Ectodermal cell (in vitro differentiated cells): ENCODE measurements at regions not wholly inside any gene's neighbourhood (a gene's known extent, or its start where the extent isn't known, plus 50 kb on each side); places are given as distances from the start of the nearest gene placed in this dataset.

Source experiments
- H3K27ac ChIP-seq: 2 replicates; pipeline ENCODE4 v1.7.0; 2013; ENCODE audit warnings: mild to moderate bottlenecking, low read depth, low read length; ENCODE audit not compliant: insufficient read depth, poor library complexity, severe bottlenecking
- H3K27me3 ChIP-seq: 2 replicates; pipeline ENCODE4 v1.7.0; 2013; ENCODE audit warnings: mild to moderate bottlenecking, low read length; ENCODE audit not compliant: insufficient read depth, control insufficient read depth, poor library complexity, severe bottlenecking
- H3K36me3 ChIP-seq: one replicate; pipeline ENCODE4 v1.7.0; 2013; ENCODE audit warnings: low read length; ENCODE audit not compliant: control insufficient read depth, insufficient read depth
- H3K4me1 ChIP-seq: one replicate; pipeline ENCODE4 v1.7.0; 2013; ENCODE audit warnings: low read length; ENCODE audit not compliant: control insufficient read depth, insufficient read depth
- H3K4me3 ChIP-seq: 2 replicates; pipeline ENCODE4 v1.7.0; 2013; ENCODE audit warnings: low read depth, low read length, control low read depth; ENCODE audit not compliant: insufficient read depth
- H3K9me3 ChIP-seq: 2 replicates; pipeline ENCODE4 v1.7.0; 2013; ENCODE audit warnings: mild to moderate bottlenecking, low read length, moderate library complexity; ENCODE audit not compliant: control insufficient read depth
- WGBS, 2 experiments: methylation state at CpG; one replicate each; pipeline ENCODE4 v1.1.7; 2013; ENCODE audit warnings: missing lambda C conversion rate in 2 of 2; 5-methylcytosine and 5-hydroxymethylcytosine counted together

- Histone ChIP-seq H3K27me3 (no peaks in the 10 kb centered on the region), H3K36me3 (no peaks in the 10 kb centered on the region), H3K4me1 (no peaks in the 10 kb centered on the region), H3K9me3 (no peaks in the 10 kb centered on the region), H3K27ac (no peak overlapping the region), H3K4me3 (no peak overlapping the region)
- WGBS, 2 experiments = 90 to 96% methylated on average over 2 of the region's 2 CpGs
Observed at GRCh38 chr18:77439888-77440287, 190.2 kb downstream of the GALR1 start.

GRCh38 chr18:77442393-77442792 is 192.7 kb downstream of the GALR1 start:
- H3K4me1 ChIP-seq = no peaks in the 10 kb centered on the region
- no peak overlapping the region for H3K27ac ChIP-seq
- 93 to 97% methylated on average over 6 of the region's 6 CpGs for WGBS, 2 experiments
- H3K27me3 ChIP-seq = no peaks in the 10 kb centered on the region
- H3K9me3 ChIP-seq = no peaks in the 10 kb centered on the region
- no peaks in the 10 kb centered on the region for H3K36me3 ChIP-seq
- H3K4me3 ChIP-seq = no peak overlapping the region

GRCh38 chr18:77444385-77444784 is 194.7 kb downstream of the GALR1 start:
- 94 to 96% methylated on average over 10 of the region's 10 CpGs for WGBS, 2 experiments
- no peaks in the 10 kb centered on the region for H3K36me3 ChIP-seq

GRCh38 chr18:77448046-77448445 is 198.4 kb downstream of the GALR1 start:
- Histone ChIP-seq H3K4me1 (no peaks in the 10 kb centered on the region), H3K27ac (no peak overlapping the region), H3K4me3 (no peak overlapping the region), H3K36me3 (no peaks in the 10 kb centered on the region), H3K27me3 (no peaks in the 10 kb centered on the region), H3K9me3 (no peaks in the 10 kb centered on the region)
- 87 to 91% methylated on average over 6 of the region's 6 CpGs for WGBS, 2 experiments

More at GRCh38 chr18:77444385-77444784, 194.7 kb downstream of the GALR1 start:
- Histone ChIP-seq H3K27me3 (no peaks in the 10 kb centered on the region), H3K4me1 (no peaks in the 10 kb centered on the region), H3K4me3 (no peak overlapping the region), H3K27ac (no peak overlapping the region), H3K9me3 (no peaks in the 10 kb centered on the region)

DNA sequence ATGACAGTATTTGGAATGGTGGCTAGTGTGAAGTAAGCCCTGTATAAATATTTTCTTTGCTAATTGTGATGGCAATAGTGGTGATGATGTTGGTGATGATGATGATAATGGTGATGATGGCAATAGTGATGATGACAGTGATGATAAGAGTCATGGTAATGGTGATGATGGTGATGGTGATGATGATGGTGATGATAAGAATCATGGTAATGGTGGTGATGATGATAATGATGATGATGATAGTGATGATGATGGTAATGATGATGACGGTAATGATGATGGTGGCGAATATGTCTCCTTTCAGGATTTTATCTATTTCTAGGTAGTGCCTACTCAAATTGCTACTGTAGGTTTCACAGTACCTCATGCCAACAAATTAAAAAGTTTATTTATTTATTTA is 205.4 kb downstream of the GALR1 start:
- no peaks in the 10 kb centered on the region for H3K36me3 ChIP-seq
- no peaks in the 10 kb centered on the region for H3K27me3 ChIP-seq
- 82 to 94% methylated on average over 2 of the region's 2 CpGs for WGBS, 2 experiments
- no peaks in the 10 kb centered on the region for H3K4me1 ChIP-seq
- H3K9me3 ChIP-seq = no peaks in the 10 kb centered on the region
- H3K4me3 ChIP-seq = no peak overlapping the region
- H3K27ac ChIP-seq = no peak overlapping the region

DNA sequence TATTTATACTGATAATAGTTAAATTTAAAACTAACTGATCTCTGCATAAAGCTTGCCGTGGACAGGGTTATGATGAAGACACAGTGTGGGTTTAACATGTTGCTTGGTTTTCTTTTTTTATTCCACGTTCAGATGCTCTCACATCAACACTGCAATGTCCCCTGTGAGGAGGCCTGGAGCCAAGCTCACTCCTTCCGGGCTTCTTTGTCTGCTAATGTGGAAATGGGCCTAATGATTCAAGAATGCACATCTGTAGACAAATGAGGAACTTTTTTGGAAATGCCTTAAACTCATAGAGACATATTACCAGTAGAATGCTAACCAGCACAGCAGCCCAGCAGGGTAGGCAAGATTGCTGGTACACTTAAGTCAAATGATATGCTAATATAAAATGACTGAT is 208.0 kb downstream of the GALR1 start:
- no peaks in the 10 kb centered on the region for H3K27me3 ChIP-seq
- no peak overlapping the region for H3K4me3 ChIP-seq
- WGBS, 2 experiments = 87 to 90% methylated on average over 3 of the region's 3 CpGs
- no peaks in the 10 kb centered on the region for H3K9me3 ChIP-seq
- H3K4me1 ChIP-seq = no peaks in the 10 kb centered on the region
- no peaks in the 10 kb centered on the region for H3K36me3 ChIP-seq
- no peak overlapping the region for H3K27ac ChIP-seq

DNA sequence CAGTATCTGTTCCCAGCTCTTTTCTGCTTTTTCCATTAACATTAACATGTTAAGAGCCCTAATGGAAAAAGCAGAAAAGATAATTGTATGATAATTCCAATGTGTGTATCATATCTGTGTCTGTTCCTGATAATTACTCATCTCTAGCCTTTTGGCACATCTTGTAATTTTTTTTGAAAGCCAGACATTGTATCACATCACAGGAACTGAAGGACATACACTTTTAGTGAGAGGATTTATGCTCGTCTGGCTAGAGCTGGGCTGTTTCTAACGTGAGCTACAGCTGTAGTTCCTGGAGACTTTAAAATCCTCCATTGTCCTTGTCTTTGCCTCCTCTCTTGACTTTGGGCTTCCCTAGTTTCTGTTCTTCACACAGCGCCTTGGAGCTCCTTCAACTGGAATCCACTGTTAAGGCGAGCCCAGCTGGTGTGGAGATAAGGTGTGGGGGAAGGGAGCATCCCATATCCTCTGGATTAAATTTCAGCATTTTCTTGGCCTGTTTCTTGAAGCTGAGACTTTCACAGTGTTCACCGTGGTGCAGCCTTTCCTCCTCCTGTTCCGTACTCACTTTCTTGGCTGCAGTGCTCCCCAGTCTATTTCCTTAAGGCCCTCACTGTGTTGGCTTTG is 211.5 kb downstream of the GALR1 start:
- Histone ChIP-seq H3K27ac (no peak overlapping the region), H3K4me3 (no peak overlapping the region)

GRCh38 chr18:77464917-77465316 is 215.3 kb downstream of the GALR1 start:
- Histone ChIP-seq H3K4me1 (no peaks in the 10 kb centered on the region), H3K4me3 (no peak overlapping the region), H3K36me3 (no peaks in the 10 kb centered on the region), H3K27ac (no peak overlapping the region), H3K27me3 (no peaks in the 10 kb centered on the region), H3K9me3 (no peaks in the 10 kb centered on the region)
- WGBS, 2 experiments = 93 to 96% methylated on average over 2 to 3 of the region's 3 CpGs

More for the DNA sequence above, 211.5 kb downstream of the GALR1 start:
- WGBS, 2 experiments = 93 to 95% methylated on average over 6 of the region's 6 CpGs
- Histone ChIP-seq H3K27me3 (no peaks in the 10 kb centered on the region), H3K9me3 (no peaks in the 10 kb centered on the region), H3K36me3 (no peaks in the 10 kb centered on the region), H3K4me1 (no peaks in the 10 kb centered on the region)

GRCh38 chr18:77466890-77467289 is 217.2 kb downstream of the GALR1 start:
- Histone ChIP-seq H3K27me3 (no peaks in the 10 kb centered on the region), H3K27ac (no peak overlapping the region), H3K4me1 (peaks cover 4% of the 10 kb centered on the region), H3K36me3 (no peaks in the 10 kb centered on the region), H3K4me3 (no peak overlapping the region), H3K9me3 (no peaks in the 10 kb centered on the region)

DNA sequence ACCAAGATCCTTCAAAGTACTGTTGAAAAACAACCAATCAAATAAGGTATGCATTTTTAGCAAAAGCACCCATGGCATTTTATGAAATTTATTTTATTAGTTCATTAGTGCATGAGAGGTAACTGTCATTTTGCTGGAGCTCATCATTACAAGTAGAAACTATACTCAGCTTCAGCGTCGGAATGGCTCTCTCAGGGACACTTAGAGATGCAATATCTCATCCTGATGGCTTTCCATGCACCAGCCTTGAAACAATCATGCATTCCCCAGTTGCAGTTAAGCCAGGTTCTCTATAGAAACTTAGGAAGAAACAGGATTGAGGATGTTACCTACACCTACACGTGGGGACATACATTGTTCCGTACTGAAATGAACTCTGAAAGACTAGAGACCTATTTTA is 219.5 kb downstream of the GALR1 start:
- Histone ChIP-seq H3K27me3 (no peaks in the 10 kb centered on the region), H3K4me3 (no peak overlapping the region), H3K27ac (no peak overlapping the region), H3K9me3 (no peaks in the 10 kb centered on the region), H3K36me3 (no peaks in the 10 kb centered on the region), H3K4me1 (peaks cover 4% of the 10 kb centered on the region)
- WGBS, 2 experiments = 96% methylated on average over 4 of the region's 4 CpGs
